Amniotic epithelial cell (primary cell): ENCODE measurements at regions not wholly inside any gene's neighbourhood (a gene's known extent, or its start where the extent isn't known, plus 50 kb on each side); places are given as distances from the start of the nearest gene placed in this dataset.
"Not testable (repeated sequence)": the region's sequence is repeated elsewhere in the genome, so short reads cannot be mapped to it uniquely, and the experiment has no call there.

Experiments used
- DNase-seq: peaks from one replicate; pipeline ENCODE4 v3.0.0-alpha.2; 2010; ENCODE audit warnings: low read depth

DNA sequence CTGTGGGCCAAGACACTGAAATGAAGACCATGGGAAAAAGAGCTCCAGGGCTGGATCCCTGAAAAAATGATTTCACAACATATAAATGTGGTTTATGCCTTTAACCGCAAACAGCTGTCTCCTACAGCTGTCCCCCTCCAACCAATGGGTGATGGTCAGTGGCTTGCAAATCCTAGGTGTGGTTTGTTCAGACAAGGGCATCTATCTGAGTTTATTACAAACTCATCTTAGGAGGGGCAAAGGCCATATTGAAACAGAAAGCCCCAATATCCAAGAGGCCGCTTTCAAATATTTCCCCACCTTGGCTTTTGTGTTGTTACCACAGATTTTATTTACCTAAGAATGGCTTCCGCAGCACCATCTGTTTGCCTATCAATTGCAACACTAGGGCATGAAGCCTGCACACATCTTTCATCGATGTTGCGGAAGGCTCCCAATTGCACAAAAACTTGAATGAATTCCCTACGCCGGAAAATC, 503.6 kb upstream of the AMELY start:
- no peak for DNase-seq

DNA sequence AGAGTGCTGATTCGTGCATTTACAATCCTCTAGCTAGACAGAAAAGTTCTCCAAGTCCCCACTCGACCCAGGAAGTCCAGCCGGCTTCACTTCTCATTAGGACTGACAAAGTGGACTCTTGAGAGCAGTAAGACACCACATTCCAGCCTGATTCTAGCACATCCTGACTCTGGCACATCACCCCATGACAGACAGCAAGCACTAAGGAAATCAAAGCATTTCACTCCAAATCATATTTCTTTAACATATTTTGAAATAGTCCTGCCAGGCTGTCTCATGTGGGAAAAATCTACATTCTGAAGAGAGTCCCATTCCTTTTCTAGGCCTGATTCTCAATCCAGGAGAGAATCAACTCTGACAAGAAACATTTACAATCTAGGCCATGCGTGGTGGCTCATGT, 478.5 kb upstream of the AMELY start:
- DNase-seq: no peak

DNA sequence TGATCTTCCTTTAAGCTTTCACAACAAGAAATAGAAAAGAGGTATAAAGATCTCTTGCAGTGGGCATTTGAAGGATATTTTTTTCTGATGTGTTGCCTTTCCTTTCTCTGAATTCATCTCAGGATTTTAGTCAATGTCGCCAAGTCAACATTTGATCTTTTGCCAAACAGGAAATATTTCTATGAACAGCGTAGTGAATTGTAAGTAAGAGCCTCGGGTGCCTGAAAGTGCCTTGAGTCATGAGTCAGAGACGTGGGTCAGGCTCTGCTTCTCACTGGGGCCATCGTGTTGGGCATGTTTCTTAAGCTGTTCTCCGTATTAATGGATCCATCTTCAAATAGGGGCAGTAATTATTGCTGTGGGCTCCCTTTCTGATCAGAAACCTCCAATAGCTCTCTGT, 471.4 kb upstream of the AMELY start:
- DNase-seq: peak; percentile 33

DNA sequence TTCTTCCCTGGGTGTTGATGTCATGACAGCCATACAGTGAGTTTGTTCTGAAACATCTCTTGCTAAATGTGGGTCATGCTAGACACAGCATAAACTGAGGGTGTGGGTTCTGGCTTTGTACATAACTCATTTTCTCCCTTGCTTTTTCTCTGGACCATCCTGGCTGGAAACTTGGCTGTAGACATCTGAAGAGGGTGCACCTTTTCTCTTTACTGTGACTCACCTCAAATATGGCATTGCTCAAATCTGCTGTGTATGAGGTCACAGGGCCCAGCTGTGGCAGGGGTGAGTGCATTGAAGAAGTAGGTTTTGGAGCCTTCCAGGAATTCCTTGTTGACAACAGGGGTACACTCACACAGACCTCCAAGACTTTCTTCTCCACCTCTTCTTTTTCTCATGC, 465.5 kb upstream of the AMELY start:
- peak; percentile 13 for DNase-seq

DNA sequence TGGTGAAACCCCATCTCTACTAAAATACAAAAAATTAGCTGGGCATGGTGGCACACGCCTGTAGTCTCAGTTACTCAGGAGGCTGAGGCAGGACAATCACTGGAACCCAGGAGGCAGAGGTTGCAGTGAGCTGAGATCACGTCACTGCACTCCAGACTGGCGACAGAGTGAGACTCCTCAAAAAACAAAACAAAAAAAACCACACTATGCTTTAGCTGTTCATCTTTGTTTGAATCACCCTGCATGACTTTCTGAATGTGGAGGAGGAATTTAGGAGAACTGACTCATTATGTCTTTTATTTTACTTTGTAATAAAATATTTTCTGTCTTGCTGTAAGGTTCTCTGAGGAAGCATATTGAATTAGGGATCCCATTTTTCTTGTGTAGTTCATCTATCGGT, 462.9 kb upstream of the AMELY start:
- peak; percentile 53 for DNase-seq

DNA sequence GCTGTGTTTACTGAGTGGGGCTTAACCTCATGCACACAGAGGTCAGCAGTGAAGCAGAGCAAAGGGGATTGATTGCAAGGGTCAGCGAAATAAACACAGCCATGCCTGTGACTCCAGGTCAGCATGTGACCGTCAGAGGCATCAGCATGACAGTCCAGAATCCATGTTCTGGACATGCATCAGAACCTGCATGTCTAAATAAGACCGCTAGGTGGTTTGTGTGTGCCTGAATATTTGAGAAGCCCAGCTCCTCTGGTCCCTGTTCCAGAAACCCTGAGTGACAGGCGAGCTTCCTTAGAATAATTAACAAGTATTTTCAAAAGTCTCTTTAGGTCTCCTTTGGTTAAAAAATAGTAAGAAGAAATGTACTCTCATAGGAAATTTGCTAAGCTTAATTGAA, 460.4 kb upstream of the AMELY start:
- not testable (repeated sequence) for DNase-seq

DNA sequence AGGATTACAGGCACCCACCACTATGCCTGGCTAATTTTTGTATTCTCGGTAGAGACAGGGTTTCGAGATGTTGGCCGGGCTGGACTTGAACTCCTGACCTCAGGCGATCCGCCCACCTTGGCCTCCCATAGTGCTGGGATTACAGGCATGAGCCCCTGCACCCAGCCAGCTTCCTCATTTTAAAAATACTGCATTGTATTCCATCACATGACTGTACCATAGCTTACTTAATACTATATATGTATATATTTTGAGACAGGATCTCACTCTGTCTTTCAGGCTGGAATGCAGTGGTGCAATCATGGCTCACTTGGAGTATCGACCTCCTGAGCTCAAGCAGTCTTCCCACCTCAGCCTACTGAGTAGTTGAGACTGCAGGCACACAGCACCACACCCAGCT, 459.5 kb upstream of the AMELY start:
- peak; percentile 7 for DNase-seq

DNA sequence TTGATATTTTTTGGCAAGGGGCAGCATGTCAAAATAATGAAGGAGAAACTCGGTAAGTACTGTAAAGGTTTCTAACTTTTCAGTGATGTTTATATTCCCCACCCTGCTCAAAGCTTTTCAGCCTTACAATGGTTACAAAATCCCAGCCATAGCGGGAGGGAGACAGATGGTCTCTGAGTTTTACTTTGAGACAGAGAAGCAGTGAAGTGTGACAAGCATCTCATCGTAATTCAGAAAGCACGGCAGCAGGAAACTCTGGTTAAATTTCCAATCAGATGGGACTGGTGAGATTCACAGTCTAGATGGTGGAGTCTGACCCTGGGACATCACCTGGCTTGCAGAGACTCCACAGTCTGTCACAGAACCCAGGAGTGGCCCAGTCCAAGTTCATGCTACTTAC, 448.0 kb upstream of the AMELY start:
- no peak for DNase-seq

DNA sequence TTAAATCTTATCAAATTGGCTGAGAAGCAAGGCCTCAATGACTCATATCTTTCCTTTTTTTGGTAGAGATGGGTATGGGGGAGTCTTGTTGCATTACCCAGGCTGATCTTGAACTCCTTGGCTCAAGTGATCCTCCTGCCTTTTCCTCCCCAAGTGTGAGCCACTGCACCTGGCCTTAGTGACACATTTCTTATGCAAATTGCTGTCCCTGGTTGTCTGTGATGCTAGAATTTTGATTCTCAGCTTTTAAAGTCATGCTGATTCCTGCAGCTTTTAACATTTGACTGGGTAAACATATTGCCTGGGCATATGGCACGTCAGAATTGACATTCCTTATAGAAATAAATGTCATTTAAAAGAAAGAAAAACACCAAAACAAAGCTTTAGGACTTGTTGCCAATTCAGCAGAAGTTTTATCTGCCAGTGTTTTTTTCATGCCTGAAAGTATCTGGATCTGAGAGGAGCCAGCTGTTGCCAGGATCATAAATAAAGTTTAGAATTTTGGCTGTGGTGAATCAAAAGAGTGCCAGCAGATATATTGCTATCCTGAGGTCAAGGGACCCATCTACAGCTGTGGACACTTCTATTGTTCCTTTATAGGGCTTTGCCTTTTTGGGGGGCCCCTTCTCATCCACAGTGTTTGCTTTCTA, 446.7 kb upstream of the AMELY start:
- no peak for DNase-seq

DNA sequence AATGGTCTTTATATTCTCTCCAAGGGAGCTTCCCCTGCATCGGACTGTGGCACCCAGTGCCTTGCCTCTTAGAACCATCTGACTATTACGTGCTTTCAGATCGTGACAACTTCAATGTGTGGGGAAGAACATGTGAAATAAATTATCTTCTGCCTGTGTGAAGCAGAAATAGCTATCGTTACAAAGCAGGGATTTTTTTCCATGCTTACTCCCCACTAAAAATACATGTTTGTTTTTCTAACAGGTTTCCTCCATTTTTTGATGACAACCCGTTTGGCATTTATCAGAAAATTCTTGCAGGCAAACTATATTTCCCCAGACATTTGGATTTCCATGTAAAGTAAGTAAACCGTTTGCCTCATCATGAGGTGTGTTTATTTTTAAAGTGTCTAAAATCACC, 444.3 kb upstream of the AMELY start:
- not testable (repeated sequence) for DNase-seq

DNA sequence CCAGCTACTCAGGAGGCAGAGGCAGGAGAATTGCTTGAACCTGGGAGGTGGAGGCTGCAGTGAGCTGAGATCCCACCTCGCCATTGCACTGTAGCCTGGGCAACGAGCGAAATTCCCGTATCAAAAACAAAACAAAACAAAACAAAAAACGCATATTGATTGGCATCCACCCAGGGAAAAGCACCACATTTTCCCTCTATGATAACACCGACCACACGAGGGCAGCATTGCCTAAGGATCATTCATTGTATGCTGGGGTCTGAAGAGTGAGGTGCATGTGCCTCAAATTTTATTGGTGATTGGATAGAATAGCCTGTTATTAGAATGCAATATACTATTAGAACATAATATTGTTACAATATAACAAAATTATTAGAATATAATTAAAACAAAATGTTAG, 433.1 kb upstream of the AMELY start:
- DNase-seq: peak; percentile 33

DNA sequence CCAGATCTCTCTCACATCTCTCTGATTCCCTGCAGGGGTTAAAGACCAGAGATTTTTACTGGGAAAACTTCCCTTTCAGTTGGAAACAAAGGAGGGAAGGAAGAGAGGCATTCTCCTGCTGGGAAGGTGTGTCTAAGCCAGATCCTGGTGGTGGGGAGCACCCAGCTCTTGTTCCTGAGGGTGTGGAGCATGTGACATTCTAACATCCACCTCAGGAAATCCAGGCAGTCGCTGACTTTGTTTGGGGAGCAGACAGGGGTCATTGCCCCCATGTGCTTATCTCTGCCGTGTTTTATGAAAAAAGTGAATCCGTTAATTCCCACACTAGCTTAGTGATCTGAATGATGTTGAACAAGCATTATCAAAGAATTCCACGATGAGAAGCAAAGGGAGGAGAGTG, 431.7 kb upstream of the AMELY start:
- DNase-seq: no peak

DNA sequence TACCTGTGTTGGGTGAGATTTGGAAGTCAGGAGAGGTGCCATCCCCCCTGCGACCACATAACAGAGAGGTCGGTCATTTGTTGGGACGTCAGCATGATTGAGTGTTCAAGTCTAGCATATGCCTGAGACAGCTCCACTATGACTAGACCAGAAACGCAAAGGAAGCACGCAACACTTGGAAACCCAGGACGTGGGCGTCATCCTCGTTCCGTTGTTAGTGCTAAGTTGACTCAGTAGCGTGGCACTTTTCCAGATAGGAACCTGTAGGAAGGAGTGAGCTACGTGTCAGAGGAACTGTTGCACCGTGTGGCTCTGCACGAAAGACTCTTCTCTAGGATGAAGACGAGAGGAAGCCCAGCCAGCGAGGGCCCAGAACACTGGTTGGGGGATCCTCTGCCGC, 431.2 kb upstream of the AMELY start:
- DNase-seq: peak; percentile 35

DNA sequence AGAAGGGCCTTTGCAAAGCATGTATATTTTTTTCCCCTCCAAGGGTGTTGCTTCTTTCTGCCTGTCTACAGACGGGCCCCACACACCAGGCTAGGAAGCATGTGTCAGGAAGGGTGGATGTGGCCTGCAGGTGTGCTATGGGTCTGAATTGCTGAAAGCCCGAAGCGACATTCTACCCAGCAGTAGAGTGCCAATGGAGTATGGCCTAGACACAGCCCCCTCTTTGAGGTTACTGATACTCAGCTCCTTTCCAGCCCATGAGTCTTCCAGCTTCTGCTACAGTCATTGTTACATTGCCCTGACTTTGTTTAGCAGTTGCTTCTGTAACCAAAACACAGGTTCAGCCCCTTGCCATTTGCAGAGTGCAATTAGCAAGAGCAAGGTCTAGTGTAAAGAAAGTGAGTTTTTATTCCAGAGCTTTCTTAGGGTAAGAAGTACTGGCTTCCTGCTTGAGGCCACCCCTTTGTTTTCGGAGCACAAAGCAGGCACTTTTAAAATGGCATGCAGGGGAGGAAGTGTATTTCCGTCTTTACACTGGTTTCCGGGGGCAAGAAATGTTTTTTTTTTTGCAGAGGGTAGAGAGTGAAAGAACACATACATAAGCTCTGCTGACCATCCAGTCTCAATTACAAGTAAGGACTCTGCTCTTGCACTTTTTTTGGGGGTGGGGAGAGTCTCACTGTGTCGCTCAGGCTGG, 428.0 kb upstream of the AMELY start:
- no peak for DNase-seq

DNA sequence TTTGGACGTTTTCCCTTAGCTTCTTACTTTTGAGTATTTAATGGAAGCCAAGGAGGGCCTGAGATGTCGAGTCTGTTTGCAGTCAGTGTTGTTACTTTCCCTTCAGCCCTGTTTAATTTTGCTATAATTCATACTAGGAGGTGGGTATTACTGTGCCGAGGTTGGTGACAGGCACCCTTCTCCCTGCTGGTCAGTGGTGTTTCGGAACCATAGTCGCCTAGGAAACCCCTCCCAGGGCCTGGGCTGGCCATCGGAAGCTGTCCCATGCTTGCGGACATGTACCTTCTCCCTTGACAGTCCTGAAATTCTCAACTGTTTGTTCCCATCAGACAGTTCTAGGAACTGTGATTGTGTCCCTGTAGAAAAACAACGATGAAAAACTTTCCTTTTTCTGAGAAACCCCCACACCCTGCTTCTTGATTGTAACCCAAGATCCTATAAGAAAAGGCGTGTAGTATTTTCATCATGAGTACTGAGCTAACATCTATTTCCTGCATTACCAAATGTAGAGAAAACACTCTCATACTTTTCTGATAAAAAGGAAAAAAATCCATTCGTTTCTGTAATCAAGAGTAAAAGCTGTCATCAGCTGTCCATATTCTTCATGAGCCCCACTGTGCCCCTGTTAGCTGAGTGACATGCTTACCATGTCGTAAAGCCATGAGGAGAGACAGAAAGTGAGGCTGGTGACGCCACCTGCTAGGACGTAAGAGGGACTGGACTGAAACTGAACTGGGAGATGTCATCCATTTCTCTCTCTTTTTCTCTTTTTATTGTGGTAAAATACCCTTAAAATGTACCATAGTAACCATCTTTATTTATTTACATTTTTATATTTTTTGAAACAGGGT, 424.7 kb upstream of the AMELY start:
- DNase-seq: no peak

DNA sequence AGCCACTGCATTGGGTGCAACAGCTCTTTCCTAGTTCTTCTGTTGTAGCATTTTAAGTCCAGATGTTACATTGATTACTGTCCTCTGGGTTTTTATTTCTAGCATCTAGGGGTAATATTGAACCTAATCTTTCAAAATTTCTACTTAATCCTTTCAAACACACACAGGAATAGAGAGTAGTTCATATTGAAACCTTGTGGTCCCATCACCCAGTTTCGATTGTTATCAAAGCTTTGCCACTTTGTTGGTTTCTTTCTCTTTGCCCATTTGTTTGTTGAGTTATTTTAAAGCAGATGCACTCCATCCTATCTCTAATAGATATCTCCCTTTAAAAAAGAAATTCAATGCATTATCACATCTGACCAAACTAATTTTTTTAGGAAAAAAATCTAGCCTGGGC, 422.9 kb upstream of the AMELY start:
- no peak for DNase-seq

DNA sequence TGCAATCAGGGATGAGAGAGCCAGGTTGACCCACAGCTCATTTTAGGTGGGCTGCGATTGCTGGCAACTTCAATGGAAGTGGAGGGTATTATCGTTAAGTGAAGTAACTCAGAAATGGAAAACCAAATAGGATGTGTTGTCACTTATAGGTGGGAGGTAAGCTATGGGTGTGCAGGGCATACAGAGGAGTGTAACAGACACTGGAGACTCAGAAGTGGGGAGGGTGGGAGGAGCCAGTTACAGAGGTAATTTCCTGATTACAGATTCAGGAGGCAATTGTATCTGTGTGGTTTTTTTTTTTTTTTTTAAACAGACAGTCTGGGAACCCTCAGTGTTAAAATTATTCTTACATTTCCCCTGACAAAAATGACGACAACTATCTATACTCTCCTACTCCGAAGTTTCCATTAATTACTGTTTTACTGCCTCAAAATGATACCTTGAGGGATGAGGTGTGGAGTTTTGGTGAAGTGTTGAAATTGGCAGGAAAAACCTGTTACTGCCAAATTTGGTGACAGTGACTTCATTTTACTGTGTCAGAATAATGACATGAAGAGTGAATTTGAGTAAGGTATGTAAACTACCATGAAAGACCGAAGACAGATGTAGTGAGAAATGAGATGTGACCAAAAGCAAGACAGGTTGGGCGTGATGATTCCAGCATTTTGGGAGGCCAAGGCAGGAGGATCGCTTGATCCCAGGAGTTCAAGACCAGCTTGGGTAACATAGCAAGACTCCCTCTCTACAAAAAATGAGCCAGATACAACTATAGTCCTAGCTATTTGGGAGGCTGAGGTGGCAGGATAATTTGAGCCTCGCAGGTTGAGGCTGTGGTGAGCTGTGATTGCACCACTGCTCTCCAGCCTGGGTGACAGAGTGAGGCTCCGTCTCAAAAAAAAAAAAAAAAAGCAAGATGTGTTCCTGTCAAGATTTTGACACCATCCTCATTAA, 415.0 kb upstream of the AMELY start:
- DNase-seq: no peak

DNA sequence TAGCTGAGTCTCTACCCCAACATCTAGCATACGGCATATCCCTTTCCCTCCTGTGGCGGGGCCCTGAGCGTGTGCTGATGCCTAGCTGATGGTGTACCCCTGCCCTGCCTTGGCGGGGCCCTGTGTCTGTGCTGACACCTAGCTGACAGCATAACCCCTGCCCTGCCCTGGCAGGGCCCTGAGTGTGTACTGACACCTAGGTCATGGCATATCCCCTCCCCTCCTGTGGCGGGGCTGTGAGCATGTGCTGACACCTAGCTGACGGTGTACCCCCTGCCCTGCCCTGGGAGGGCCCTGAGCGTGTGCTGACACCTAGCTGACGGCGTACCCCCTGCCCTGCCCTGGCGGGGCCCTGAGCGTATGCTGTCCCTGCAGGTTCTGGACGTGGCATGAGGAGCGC, 414.0 kb upstream of the AMELY start:
- no peak for DNase-seq

DNA sequence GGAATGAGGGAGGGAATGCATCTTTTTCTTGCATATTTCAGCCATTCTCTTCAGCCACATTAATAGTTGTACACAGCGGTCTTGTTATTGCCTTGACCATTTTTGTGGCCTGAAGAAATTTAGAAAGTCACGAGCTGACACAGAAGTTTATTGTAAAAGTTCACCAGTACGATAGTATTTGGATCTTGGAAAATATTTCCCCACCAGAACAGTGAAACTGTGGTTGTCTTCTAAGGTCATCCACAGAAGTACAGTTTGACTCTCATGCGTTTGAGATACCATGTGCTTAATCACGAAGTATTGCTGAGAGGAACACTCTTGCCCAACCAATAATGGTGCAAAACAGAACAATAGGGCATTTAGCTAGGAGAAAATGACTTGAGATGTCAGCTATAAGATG, 409.2 kb upstream of the AMELY start:
- DNase-seq: peak; percentile 12

DNA sequence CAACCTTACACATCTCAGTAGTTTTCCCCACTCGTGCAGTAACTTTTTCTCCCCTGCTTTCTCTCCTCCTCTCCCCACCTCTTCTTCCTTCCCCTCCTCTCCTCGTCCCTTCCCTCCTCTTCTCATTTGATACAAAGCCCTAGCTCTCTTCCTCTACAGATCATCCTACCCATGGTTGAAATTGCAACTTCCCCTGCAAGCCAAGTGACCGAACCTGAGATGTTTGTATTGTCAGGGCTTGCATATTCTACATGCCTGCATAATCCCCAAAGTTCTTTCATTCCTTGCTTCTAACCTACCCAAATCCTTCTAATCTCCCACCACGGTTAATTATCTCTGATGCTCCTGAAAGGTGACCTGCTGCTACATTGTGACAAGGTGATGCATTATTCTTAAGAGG, 408.6 kb upstream of the AMELY start:
- DNase-seq: not testable (repeated sequence)

DNA sequence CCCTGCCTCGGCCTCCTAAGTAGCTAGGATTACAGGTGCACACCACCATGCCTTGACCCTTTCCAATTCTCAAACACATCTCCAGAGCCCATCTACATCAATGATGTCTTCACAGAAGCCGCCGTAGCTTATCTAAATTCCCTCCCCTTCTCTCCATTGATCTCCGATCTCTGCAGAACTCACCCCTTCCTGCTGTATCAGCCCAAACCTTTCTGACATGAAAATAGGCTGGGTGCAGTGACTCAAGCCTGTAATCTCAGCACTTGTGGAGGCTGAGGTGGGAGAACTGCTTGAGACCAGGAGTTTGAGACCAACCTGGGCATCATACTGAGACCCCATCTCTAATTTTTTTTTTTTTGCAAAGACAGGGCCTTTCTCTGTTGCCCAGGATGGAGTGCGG, 406.6 kb upstream of the AMELY start:
- DNase-seq: no peak

DNA sequence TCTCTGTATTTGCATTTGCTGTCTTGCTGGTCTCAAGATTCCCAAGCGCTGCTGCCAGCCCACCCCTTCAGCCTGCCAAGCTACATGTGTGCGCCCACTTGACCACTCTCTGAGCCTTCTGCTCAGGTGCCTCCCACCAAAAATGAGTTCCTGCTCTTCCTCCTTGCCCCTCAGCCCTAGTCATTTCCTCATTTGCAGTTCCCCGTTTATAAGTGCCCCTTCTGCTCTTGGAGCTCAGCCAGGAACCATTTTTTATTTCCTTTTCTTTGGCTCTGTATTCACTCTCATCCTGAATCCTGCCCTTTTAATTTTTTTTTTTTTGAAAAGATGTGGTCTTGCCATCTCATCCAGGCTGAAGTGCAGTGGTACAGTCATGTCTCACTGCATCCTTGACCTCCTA, 406.0 kb upstream of the AMELY start:
- no peak for DNase-seq
